H9 (cell line): ENCODE measurements at regions not wholly inside any gene's neighbourhood (a gene's known extent, or its start where the extent isn't known, plus 50 kb on each side); places are given as distances from the start of the nearest gene placed in this dataset.

ENCODE experiments used
- DNase-seq: peaks from one replicate; pipeline ENCODE4 v3.0.0-alpha.2; 2017
- H2AFZ ChIP-seq: one replicate; pipeline ENCODE4 v1.6.1; 2013; ENCODE audit warnings: mild to moderate bottlenecking, low read length, control low read depth, moderate library complexity
- H2AK5ac ChIP-seq: 2 replicates; pipeline ENCODE4 v1.6.1; 2013; ENCODE audit warnings: low read length, control low read depth, mixed read lengths; ENCODE audit not compliant: insufficient read length
- H2BK120ac ChIP-seq: one replicate; pipeline ENCODE4 v1.6.1; 2013; ENCODE audit warnings: low read depth, mild to moderate bottlenecking, low read length, control low read depth, inconsistent platforms; ENCODE audit not compliant: poor library complexity, severe bottlenecking
- H2BK12ac ChIP-seq: 2 replicates; pipeline ENCODE4 v1.6.1; 2013; ENCODE audit warnings: low read length, control low read depth, mixed read lengths, low read depth; ENCODE audit not compliant: insufficient read length
- H2BK15ac ChIP-seq: 2 replicates; pipeline ENCODE4 v1.6.1; 2013; ENCODE audit warnings: low read depth, low read length, control low read depth
- H2BK20ac ChIP-seq: one replicate; pipeline ENCODE4 v1.6.1; 2013; ENCODE audit warnings: low read depth, mild to moderate bottlenecking, low read length, control low read depth, inconsistent platforms; ENCODE audit not compliant: poor library complexity, severe bottlenecking
- H2BK5ac ChIP-seq: 2 replicates; pipeline ENCODE4 v1.6.1; 2013; ENCODE audit warnings: low read length, control low read depth, mixed read lengths; ENCODE audit not compliant: insufficient read length
- H3K14ac ChIP-seq: 2 replicates; pipeline ENCODE4 v1.6.1; 2013; ENCODE audit warnings: low read length, control low read depth; ENCODE audit not compliant: insufficient read depth
- H3K18ac ChIP-seq: 2 replicates; pipeline ENCODE4 v1.6.1; 2013; ENCODE audit warnings: low read depth, mild to moderate bottlenecking, mixed read lengths, low read length, control low read depth; ENCODE audit not compliant: insufficient read length
- H3K23ac ChIP-seq: 2 replicates; pipeline ENCODE4 v1.6.1; 2013; ENCODE audit warnings: low read length, control low read depth, mixed read lengths, low read depth; ENCODE audit not compliant: insufficient read length
- H3K23me2 ChIP-seq: 2 replicates; pipeline ENCODE4 v1.6.1; 2013; ENCODE audit warnings: low read depth, mild to moderate bottlenecking, mixed read lengths, low read length, control low read depth; ENCODE audit not compliant: insufficient read length, poor library complexity, severe bottlenecking
- H3K27ac ChIP-seq: 2 replicates; pipeline ENCODE4 v1.5.1; 2013; ENCODE audit warnings: low read length, control low read depth, mixed read lengths, low read depth; ENCODE audit not compliant: insufficient read length
- H3K27me3 ChIP-seq: 2 replicates; pipeline ENCODE4 v1.6.1; 2013; ENCODE audit warnings: low read length, control low read depth, inconsistent platforms; ENCODE audit not compliant: insufficient read depth
- H3K4ac ChIP-seq: 2 replicates; pipeline ENCODE4 v1.6.1; 2013; ENCODE audit warnings: low read depth, mild to moderate bottlenecking, control low read depth, inconsistent platforms, low read length, moderate library complexity
- H3K4me1 ChIP-seq: 2 replicates; pipeline ENCODE4 v1.6.1; 2013; ENCODE audit warnings: low read length, control low read depth, inconsistent platforms; ENCODE audit not compliant: insufficient read depth
- H3K4me2 ChIP-seq: 2 replicates; pipeline ENCODE4 v1.6.1; 2013; ENCODE audit warnings: low read length, control low read depth, mixed read lengths; ENCODE audit not compliant: insufficient read length, insufficient read depth
- H3K56ac ChIP-seq: 2 replicates; pipeline ENCODE4 v1.6.1; 2013; ENCODE audit warnings: low read depth, mild to moderate bottlenecking, mixed read lengths, low read length, control low read depth; ENCODE audit not compliant: insufficient read length
- H3K79me1 ChIP-seq: 2 replicates; pipeline ENCODE4 v1.6.1; 2013; ENCODE audit warnings: low read depth, mild to moderate bottlenecking, moderate library complexity, low read length, control low read depth, inconsistent platforms; ENCODE audit not compliant: insufficient read depth, poor library complexity, severe bottlenecking
- H3K79me2 ChIP-seq: 2 replicates; pipeline ENCODE4 v1.6.1; 2013; ENCODE audit warnings: low read length, control low read depth, inconsistent platforms; ENCODE audit not compliant: insufficient read depth
- H3K9ac ChIP-seq: 2 replicates; pipeline ENCODE4 v1.6.1; 2013; ENCODE audit warnings: low read length, control low read depth, mixed read lengths; ENCODE audit not compliant: insufficient read length; ENCODE audit errors: extremely low read depth
- H3K9me3 ChIP-seq: one replicate; pipeline ENCODE4 v1.6.1; 2013; ENCODE audit warnings: low read depth, low read length, inconsistent platforms; ENCODE audit not compliant: control insufficient read depth
- H3T11ph ChIP-seq: one replicate; pipeline ENCODE4 v1.6.1; 2013; ENCODE audit warnings: mild to moderate bottlenecking, low read length, control low read depth, inconsistent platforms
- H4K20me1 ChIP-seq: one replicate; pipeline ENCODE4 v1.6.1; 2013; ENCODE audit not compliant: control insufficient read depth, insufficient read length, insufficient read depth
- H4K5ac ChIP-seq: 2 replicates; pipeline ENCODE4 v1.6.1; 2013; ENCODE audit warnings: low read depth, mild to moderate bottlenecking, mixed read lengths, low read length, control low read depth; ENCODE audit not compliant: insufficient read length
- H4K8ac ChIP-seq: replicated peaks from 2 replicates; pipeline ENCODE4 v1.6.1; 2013; ENCODE audit warnings: low read length, control low read depth, mixed read lengths, low read depth; ENCODE audit not compliant: insufficient read length
- H4K91ac ChIP-seq: 2 replicates; pipeline ENCODE4 v1.6.1; 2013; ENCODE audit warnings: low read depth, mild to moderate bottlenecking, moderate library complexity, mixed read lengths, low read length, control low read depth; ENCODE audit not compliant: insufficient read length
- H3K27ac Mint-ChIP-seq, 3 experiments: 2 replicates in 2 of 3; 3 replicates in 1 of 3; pipeline ENCODE4 v1.8.0; 2020 to 2021; ENCODE audit warnings: mixed read lengths in 3 of 3, mild to moderate bottlenecking in 1 of 3, moderate library complexity in 1 of 3
- H3K27me3 Mint-ChIP-seq: 2 replicates; pipeline ENCODE4 v1.8.0; 2021; ENCODE audit warnings: low read depth, mild to moderate bottlenecking, moderate library complexity, mixed read lengths
- H3K36me3 Mint-ChIP-seq, 3 experiments: 2 replicates in 2 of 3; 3 replicates in 1 of 3; pipeline ENCODE4 v1.8.0; 2020 to 2021; ENCODE audit warnings: low read depth in 3 of 3, mixed read lengths in 3 of 3; ENCODE audit not compliant: insufficient read depth in 1 of 3
- H3K4me1 Mint-ChIP-seq, 2 experiments: 2 replicates each; pipeline ENCODE4 v1.8.0; 2020; ENCODE audit warnings: mixed read lengths in 2 of 2
- H3K4me3 Mint-ChIP-seq, 2 experiments: 2 replicates in 1 of 2; 3 replicates in 1 of 2; pipeline ENCODE4 v1.8.0; 2020 to 2021; ENCODE audit warnings: mild to moderate bottlenecking in 2 of 2, mixed read lengths in 2 of 2, moderate library complexity in 1 of 2
- H3K9me3 Mint-ChIP-seq, 2 experiments: 2 replicates in 1 of 2; 3 replicates in 1 of 2; pipeline ENCODE4 v1.8.0; 2020; ENCODE audit warnings: mild to moderate bottlenecking in 2 of 2, mixed read lengths in 2 of 2, moderate library complexity in 1 of 2
- CTCF ChIP-seq: fragments of 200-600 bp; sonication (generic); conservative IDR thresholded peaks from 3 replicates; pipeline ENCODE4 v1.8.0; 2021; ENCODE audit warnings: antibody characterized with exemption, mild to moderate bottlenecking
- WGBS: extraction: QIAGEN DNeasy Blood & Tissue Kit; methylation state at CpG from one replicate; pipeline ENCODE4 v1.1.7; 2013; ENCODE audit warnings: missing lambda C conversion rate, low lambda C conversion rate, mixed read lengths; ENCODE audit not compliant: insufficient read length; ENCODE audit errors: extremely low coverage; 5-methylcytosine and 5-hydroxymethylcytosine counted together

- Mint-ChIP-seq H3K4me1 (peaks cover 2 to 9% of the 10 kb centered on the region in 2 experiments; a peak in 2 of 4 replicates), H3K36me3 (no peaks in the 10 kb centered on the region; a peak in 2 of 7 replicates), H3K27ac (no peak overlapping the region), H3K27me3 (no peaks in the 10 kb centered on the region; the same call in none of the 2 replicates), H3K4me3 (no peak overlapping the region), H3K9me3 (peaks cover 0 to 2% of the 10 kb centered on the region in 2 experiments; a peak in 1 of 5 replicates)
- no peak overlapping the region for H4K8ac ChIP-seq
- no peak for DNase-seq
- no peak overlapping the region for H4K5ac ChIP-seq
- H2BK15ac ChIP-seq, result no peak overlapping the region
- no peak overlapping the region for H3K23ac ChIP-seq
- H3K14ac ChIP-seq, result no peak overlapping the region
- H3K4me1 ChIP-seq, result no peaks in the 10 kb centered on the region
- no peak overlapping the region for H2BK20ac ChIP-seq
- no peak overlapping the region for H3K56ac ChIP-seq
- no peaks in the 10 kb centered on the region for H3K79me2 ChIP-seq
- no peaks in the 10 kb centered on the region for H4K20me1 ChIP-seq
- no peak overlapping the region for H3K4ac ChIP-seq
- H3K27me3 ChIP-seq, result no peaks in the 10 kb centered on the region
- H3K18ac ChIP-seq, result no peak overlapping the region
- H3K9ac ChIP-seq, result no peak overlapping the region
- H3T11ph ChIP-seq, result no peak overlapping the region
- TF ChIP-seq CTCF, result no peak
- no peaks in the 10 kb centered on the region for H3K23me2 ChIP-seq
- WGBS, result no CpG with 5 or more reads among the region's 6 CpGs
- no peak overlapping the region for H2AK5ac ChIP-seq
- H4K91ac ChIP-seq, result no peak overlapping the region
- no peak overlapping the region for H2BK12ac ChIP-seq
- no peaks in the 10 kb centered on the region for H3K9me3 ChIP-seq
- no peak overlapping the region for H2AFZ ChIP-seq
- no peak overlapping the region for H2BK5ac ChIP-seq
- no peak overlapping the region for H3K4me2 ChIP-seq
- no peak overlapping the region for H2BK120ac ChIP-seq
- H3K79me1 ChIP-seq, result no peaks in the 10 kb centered on the region
- no peak overlapping the region for H3K27ac ChIP-seq
Measured at GRCh38 chr12:47302111-47302671, 222.4 kb upstream of the AMIGO2 start.
